Activated naive CD4-positive, alpha-beta T cell treated with Interleukin-2 at 50 U/mL for 16 hours (primary cell): ENCODE measurements at regions not wholly inside any gene's neighbourhood (a gene's known extent, or its start where the extent isn't known, plus 50 kb on each side); places are given as distances from the start of the nearest gene placed in this dataset.

Experiments used
- DNase-seq: peaks from one replicate; pipeline ENCODE4 v3.0.0-alpha.2; 2020

DNA sequence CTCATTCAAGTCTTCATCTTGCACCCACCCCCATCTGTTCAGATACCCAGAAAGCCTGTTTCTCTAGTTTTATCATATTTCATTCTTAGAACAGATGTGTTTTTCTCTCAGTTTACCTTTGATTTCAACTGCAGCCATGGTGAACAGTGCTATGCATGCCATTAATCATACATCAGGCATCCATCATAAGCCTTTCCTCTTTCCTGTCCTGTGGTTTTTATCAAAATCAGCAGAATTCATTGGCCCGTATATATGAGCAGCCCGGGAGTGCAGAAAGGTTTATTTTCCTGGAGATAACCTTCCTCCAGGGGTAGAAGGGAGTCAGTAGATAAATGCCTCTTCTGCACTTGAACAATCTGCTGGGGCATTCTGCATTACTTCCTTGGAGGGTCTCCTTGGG is 65.7 kb downstream of the IL21 start:
- no peak for DNase-seq

DNA sequence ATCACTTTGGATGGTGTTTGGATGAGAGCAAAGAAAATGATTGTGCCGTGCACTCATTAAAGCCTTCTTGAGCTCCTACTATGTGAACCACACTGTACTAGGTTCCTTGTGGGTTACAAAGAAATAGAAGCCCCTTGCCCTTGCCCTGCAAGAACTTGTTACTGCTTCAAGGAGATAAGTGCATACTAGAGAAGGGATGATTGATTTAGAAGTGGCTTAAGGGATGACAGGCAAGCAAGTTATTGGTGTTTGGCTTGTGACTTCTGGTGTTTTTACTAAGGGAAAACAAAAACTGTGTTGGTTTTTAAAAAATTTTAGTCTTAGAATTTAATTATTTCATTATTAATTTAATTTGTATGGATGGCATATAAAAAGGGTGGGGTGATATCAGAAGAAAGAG is 67.4 kb downstream of the IL21 start:
- DNase-seq = no peak

DNA sequence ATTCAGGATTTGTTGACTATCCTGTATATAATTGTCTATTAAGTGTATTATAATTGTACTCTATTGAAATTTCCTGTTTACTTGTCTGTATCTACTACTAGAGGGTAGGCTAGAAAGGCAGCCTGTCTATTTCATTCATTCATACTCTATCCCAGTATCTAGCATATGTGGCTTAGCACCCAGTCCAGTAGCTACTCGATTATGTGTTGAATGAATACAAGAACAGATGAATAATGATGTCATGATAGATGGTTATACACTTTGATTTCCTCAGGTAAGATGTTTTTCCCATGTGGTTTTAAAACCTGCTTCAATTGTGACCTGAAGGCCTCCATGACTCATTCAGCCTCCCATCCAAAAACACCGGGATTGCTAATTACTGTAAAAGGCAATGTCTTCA is 68.0 kb downstream of the IL21 start:
- no peak for DNase-seq

DNA sequence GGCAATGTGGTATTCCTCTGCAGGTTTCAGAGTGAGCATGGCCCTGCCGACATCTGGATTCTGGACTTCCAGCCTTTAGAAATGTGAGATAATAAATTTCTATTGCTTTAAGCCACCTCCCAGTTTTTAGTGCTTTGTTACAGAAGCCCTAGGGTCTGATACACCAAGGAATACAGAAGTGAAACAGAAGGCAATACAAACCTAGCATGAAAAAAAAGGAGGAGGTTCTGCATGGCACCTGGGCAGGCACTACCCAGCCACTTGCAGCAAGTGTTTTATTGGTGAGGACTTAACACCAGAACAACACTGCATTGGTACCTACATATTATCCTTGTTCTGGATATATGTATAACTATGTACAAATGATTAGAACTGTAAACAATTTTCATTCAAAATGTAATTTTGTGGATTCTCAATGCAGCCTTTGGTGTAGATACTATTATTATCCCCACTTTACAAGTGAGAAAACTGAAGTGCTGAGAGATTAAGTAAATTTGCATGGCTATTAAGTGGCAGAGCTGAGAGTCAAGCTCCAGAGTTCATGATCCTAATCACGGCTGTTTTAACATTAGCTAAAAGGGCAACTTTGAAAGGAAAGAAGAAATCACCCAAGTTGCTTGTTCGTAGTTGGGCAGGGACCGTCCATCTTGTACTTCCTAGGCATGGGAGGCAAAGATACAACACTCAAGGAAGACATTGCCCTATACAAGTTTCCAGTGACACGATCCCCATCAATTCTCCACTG is 71.8 kb downstream of the IL21 start:
- no peak for DNase-seq

DNA sequence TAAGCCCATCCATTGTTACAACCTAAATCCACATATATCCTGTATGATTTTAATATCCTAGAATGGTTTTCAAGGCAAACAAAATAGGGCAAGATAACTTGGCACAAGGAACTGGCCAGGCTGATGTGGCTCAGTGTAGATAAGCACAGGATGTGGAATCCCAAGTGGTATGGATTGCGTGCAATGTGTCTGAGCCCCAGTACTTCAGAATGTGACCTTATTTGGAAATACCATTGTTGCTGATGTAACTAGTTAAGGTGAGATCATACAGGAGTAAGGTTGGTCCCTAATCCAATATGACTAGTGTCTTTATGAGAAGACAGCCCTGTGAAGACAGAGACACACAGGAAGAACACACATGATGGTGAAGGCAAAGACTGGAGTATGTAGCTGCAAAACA is 72.4 kb downstream of the IL21 start:
- DNase-seq = no peak

DNA sequence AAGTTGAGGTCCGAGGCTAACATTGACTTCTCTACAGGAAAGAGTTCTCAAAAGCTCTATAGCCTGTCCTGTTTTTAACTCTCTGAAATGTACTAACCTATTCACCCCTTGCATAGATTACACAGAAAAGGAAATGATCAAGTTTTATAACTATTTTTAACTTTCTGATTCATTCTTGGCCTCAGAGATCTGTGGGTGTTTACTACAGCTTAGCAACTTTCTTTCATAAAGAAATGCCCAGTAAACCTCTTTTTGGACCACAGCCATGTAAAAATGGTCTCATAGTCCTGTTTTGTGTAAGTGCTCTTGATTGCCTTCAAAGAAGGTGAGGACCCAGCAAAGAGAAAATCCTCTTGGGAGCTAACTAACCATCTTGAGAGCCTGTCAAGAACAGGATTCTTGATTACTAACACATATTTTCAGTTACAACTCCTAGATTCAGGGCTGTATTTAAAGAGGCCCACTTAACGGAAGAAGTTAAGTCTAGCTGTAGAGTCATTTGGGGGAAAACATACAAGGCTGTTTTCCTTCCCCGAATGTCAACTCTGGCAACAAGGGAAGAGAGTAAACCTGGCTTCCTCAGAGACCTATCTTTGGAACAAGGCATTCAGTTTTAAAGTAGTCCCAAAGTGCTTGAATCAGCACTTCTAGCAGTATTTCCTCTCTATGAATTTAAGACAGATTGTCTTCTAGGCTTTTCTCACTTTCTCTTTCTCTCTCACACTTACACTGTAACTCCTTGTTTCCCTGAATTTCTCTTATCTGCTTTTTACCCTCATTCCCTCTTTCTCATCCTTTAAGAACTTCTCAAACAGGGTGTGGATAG is 78.2 kb downstream of the IL21 start:
- DNase-seq = no peak

DNA sequence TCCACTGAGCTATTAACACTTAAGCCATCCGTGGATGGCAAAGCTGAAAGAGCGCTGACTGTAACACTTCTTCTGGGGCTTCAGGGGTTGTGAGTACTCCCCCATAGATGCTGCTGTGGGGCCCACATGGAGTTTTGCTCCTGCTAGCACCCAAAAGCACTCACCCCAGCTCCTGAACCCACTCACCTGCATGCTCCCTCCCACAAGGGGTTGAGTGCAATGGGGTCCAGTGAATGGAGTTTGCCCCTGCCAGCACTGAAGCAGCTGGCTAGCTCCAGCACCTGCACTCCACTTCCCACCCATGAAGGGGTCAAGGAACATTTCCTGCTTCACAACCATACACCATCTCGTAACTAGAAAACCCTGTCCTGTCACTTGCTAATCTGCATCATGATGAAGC is 78.9 kb downstream of the IL21 start:
- peak; percentile 7 for DNase-seq

DNA sequence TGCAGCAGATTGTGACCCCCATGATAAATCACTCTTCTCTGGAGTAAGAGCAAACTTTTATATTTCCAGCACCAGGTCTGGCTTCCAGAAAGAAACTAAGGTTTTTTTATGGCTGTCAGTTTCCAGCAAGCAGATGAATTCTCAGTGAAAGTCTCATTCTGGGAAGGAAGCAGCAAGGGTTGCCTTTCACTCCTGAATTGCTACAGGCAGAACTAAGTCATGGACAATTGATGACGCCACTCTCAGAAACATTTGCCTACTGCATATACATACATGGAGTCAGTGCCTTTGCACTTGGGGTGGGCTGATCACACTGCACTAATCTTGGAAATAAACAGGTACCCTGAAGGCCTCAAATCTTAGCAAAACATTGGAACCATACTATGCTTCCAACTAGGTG is 80.0 kb downstream of the IL21 start:
- no peak for DNase-seq

DNA sequence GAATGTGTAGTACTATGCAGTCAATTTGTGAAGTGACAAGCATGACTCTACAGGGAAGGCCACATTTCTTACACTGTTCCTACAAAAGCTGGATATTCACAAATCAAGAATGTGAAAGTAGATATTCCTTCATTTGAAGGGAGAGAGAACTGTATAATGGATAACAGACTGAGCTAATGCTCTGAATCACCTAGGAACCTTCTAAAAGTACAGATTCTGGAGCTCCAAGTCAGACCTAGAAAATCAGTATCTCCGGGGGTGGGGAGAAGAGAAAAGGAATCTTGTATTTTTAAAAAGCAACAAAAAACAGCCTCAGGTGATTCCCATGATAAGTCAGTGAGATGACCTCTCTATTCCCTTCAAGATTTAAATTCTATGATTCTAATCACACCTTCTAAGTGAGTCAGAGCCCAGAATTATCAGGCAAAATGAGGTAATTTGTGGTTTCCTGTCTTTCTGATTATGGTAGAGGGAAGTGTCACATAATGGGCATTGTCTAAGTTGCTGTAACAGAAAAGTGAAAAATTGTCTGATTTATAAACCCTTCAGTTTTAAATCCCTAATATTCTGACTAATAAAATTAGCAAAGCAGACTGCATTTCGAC is 80.9 kb downstream of the IL21 start:
- no peak for DNase-seq

DNA sequence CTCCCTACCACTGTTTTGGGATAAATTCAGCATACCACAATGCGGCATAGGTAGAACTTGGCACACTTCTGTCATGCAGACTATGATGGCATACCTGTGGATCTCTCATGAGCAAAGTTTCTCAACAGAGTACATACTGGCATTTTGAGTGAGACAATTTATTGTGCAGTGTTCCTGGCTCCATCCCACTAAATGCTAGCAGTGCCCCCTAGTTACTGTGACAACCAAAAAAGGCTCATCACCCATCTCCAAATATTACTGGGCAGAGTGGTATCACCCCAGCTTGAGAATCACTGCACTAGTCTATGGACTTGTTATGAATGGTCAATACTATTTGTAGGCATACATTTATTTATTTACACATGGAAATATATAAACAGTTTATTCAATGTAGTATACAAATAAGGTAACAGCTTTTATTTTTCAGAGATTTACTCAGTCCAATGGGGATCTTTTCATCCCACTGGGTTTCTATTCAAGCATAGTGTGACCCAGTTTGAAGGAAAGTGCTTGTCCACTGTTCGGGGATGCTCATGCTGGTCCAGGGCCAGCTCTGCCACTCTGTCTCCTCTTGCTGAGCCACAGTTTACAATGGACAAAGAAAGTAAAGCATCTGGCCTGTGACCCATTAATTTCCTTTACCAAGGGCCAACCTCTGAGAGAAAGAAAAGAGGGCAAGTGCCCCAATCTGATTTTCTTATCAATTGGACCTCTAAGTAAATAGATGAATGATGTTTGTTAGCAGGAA is 81.0 kb upstream of the IL2 start:
- no peak for DNase-seq

DNA sequence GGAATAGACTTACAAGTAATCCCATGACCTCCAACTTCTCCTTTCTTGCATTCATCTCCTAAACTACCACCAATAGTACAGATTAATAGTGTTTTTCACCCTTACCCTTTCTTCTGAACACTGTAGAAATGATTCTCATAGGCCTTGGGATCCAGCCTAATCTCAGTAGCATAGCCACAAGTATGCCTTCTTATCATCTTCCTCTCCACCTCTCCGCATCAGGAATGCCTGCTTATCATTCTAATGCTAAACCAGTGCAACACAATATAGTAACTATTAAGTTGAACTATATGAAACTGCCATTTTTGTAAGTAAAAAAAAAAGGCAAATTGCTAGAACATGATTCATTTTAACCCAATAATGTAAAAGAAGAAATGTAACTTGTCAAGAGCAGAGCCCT is 79.5 kb upstream of the IL2 start:
- DNase-seq = no peak

DNA sequence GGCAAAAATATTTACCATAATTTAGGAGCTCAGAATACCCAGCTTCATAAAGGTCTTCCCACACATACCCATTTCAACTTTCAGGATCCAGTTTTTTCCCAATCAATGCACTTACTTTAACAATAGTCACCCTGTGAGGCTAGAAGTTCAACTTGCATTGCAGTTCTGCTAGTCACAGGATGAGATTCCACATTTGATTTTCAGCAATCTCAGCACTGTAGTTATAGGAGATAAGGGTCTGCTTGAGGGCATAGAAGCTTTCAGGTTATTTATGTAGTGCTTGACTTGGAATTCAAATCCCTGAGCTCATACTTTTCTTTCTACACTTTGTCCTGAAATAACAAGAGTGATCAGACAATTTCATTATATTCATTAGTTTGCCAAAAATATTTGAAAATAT is 78.3 kb upstream of the IL2 start:
- DNase-seq = no peak

DNA sequence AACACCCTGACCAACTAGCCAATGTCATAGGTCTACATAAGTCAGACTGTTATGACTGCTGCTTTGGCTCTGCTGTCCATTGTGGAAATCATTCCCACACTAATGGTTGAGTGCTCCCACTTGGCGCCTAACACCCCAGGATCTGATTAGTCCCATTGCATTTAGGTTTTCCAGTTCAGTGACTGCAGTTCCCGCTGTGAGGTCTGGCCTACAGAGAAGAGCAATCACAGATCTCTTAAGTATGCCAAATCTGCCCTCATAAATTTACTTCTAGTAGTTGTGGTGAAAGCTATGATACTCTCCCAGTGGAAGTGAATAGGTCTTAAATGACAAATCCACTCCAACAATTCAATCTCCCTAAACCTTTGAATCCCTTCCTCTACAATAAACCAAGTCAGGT is 77.3 kb upstream of the IL2 start:
- DNase-seq = no peak

DNA sequence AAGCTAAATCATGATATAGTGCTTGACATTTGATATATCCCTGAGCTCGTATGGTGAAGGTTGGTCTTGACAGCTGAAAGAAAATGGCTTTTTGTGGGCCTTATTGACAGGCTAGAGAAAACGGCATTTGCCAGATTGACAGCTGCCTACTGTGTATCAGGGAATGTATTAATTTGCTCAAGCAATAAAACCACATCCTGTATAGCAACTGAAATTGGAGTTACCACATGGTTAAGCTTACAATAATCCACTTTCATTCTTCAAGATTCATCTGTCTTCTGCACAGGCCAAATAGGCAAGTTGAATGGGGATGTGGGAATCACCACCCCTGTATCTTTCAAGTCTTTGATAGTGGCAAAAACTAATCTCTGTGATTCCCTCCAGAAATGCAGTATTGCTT is 76.2 kb upstream of the IL2 start:
- DNase-seq = no peak

DNA sequence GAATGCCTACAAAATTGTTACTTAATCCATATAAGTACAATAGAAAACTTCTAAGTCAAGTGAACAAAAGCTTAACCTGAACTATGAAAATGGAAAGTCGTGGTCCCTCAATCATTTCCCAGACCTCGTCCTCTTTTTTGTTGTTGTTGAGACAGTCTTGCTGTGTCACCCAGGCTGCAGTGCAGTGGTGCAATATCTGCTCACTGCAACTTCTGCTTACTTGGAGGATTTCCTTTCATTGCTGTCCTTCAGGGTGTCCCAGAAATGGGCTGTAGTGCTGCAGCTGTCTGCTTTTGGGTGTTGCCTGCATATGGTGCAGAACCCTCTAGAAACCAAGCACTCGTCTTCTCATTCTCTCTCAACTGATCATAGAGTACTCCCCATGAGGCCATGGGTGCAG is 75.0 kb upstream of the IL2 start:
- no peak for DNase-seq

DNA sequence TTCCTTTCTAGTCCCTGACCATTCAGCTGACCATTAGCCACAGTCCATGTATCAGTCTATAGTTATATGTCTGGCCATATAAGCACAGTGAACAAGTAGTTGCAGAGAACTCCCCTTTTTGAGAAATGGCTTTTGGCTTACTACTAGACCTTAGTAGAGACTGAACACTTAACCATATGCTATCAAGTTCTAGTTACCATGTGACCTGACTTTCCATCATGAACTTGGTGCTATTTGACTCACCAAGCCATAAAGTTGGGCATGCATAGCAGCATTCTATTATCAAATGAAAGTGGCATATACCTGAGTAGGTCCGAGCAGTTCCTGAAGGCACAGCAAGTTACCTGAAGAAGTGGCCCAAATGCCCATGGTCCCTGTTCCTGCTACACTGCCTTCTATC is 74.5 kb upstream of the IL2 start:
- DNase-seq = no peak

DNA sequence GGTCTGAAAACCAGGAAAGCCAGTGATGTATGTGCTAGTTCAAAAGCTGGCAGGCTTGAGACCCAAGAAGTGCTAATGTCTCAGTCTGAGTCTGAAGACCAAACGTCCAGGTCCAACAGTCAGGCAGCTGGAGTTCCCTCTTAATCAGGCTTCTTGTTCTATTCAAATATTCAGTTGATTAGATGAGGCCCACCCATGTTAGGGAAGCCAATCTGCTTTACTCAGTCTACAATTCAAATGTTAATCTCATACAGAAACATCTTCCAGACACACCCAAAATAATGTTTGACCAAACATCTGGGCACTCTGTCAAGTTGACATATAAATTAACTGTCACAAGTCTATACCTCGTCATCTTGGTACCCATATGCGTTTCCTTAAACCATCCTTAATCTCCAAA is 72.4 kb upstream of the IL2 start:
- DNase-seq = no peak

DNA sequence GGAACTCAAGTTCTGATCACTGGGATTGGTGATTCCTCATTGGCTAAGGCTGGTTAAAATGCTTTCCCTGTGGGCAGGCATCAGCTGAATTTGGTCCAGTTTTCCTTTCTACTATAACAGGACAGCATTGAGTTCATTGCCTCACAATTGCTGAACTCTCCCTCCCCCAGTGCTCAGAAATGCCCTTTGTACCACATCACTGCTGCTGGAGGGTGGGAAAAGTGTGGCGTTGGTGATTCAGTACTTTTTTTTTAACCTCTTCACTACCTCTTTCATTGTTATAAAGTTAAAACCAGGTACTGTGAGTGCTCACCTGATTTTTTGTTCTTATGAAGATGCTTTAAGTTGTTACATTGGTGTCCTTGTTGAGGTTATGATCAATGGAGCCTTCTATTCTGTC is 69.3 kb upstream of the IL2 start:
- DNase-seq = no peak

DNA sequence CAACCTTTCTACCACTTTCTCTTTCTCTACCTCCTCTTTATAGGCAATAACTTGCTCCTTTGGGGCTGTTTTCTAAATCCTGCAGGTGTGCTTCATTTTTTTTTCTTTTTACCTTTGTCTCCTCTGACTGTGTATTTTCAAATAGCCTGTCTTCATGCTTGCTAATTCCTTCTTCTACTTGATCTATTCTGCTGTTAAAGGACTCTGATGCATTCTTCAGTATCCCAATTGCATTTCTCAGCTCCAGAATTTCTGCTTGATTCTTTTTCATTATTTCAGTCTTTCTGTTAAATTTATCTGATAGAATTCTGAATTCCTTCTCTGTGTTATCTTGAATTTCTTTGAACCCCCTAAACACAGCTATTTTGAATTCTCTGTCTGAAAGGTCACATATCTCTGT is 67.7 kb upstream of the IL2 start:
- DNase-seq = no peak

DNA sequence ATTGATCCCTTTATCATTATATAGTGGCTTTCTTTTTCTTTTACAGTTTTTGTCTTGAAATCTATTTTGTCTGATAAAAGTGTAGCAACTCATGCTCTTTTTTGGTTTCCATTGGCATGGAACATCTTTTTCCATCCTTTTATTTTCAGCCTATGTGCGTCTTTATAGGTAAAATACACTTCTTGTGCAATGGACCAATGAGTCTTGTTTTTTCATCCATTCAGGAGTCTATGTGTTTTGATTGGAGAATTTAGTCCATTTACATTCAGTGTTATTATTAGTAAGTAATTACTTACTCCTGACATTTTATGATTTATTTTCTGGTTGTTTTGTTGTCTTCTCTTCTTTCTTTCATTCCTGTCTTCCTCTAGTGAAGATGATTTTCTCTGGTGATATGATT is 66.4 kb upstream of the IL2 start:
- DNase-seq = no peak

DNA sequence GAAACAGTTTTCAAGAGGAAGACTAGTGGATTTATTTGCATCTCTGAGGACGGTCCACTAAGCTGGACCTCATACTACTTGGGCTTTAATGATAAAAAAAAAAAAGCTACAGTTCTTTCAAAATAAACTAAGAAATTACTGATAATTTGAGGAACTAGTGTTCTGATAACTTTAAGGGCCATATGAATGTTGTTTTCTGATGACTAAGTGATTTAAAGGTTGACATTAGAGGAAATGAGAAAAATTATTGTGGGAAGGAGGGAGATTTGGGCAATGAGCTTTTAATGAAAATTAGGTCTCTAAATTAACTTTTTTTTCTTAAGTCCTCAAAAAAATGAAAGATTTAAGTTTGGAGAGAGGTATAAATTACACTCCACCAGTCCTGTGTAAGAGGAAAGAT is 60.8 kb upstream of the IL2 start:
- no peak for DNase-seq

DNA sequence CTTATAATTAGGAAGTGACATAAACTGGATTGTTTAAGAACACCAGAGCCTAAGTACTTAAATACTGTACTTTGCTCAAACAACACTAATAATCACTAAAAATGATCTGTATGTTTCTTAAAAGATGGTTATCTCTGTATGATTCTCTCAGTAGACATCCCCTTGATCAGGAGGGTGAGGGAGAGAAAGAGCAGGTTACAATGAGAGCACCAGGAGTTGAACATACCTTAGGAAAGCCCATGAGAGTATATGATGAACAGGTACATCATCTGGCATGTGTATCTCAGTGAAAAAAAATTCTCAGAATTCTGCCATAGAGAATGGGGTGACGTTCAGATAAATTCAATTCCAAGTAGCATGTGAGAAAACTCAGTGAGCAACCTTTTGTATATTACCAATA is 59.9 kb upstream of the IL2 start:
- DNase-seq = no peak

DNA sequence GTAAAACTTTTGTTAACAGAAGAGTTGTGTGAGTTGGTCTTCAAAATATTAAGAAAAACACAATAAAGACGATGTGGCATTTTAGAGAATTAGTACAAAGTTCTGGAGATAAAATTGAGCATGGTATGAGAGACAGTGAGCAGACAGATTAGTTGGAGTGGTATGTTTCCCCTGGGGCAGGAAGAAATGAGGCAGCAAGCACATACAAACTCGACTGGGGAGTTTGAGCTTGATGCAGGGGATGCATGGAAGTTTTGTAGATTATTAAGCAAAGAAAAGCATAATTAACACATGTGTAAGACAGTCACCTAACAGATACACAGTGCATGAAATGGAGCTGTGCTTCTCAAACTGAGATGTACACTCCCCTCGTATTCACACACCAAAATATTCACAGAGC is 58.1 kb upstream of the IL2 start:
- no peak for DNase-seq

DNA sequence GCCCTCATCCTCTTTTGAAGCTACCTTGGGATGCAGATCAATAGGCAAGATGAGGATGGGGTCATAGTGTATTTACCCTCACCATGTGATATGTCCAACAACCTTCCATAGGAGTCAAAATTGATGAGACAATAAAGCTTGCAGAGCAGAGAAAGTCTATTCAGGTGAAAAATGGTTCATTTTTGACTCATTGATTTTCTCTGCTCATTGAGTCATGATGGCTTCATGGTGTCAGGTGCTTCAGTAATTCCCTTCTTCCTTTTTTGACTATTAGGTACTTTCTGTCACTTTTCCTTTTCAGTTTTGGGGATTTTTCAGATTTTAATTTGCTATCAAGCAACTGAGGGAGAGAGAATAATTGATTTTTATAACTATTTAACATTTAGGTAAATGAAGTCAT is 55.9 kb upstream of the IL2 start:
- DNase-seq = no peak
